GM23248 (cell line): ENCODE measurements at regions not wholly inside any gene's neighbourhood (a gene's known extent, or its start where the extent isn't known, plus 50 kb on each side); places are given as distances from the start of the nearest gene placed in this dataset.

Experiments
- EZH2 ChIP-seq: fragments of 200-600 bp; sonication (generic); IDR thresholded peaks from 2 replicates; pipeline ENCODE4 v1.6.1; 2018; ENCODE audit warnings: antibody characterized with exemption, mild to moderate bottlenecking; ENCODE audit not compliant: insufficient read depth, poor library complexity, severe bottlenecking
- EZH2phosphoT487 ChIP-seq: fragments of 200-600 bp; sonication (generic); IDR thresholded peaks from 2 replicates; pipeline ENCODE4 v1.6.1; 2018; ENCODE audit warnings: antibody characterized with exemption, moderate library complexity, mild to moderate bottlenecking, low read depth; ENCODE audit not compliant: insufficient read depth

DNA sequence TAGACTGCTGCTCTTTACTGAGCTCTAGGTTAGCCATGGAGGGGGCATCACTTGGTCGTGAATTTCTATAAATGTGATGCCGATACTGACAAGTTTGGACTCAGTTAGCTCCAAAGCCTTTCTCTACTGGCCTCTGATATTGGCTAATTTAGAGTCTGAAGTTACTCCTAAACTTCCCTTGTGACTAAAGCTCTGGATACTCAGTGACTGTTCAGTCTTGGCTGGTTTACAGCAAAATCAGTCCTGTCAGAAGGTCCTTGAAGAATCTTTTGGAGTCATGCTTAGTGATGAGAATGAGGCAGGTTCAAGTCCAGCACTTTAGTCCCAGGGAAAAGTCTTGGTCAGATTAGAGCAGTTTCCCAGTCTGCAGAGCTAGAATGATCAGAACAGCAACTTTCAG is 197.5 kb upstream of the HS3ST4 start:
- no peak for TF ChIP-seq EZH2
- TF ChIP-seq EZH2phosphoT487 = no peak
